H9 (cell line): ENCODE measurements at regions not wholly inside any gene's neighbourhood (a gene's known extent, or its start where the extent isn't known, plus 50 kb on each side); places are given as distances from the start of the nearest gene placed in this dataset.

Source experiments
- DNase-seq: peaks from one replicate; pipeline ENCODE4 v3.0.0-alpha.2; 2017
- H2AFZ ChIP-seq: one replicate; pipeline ENCODE4 v1.6.1; 2013; ENCODE audit warnings: mild to moderate bottlenecking, low read length, control low read depth, moderate library complexity
- H2AK5ac ChIP-seq: 2 replicates; pipeline ENCODE4 v1.6.1; 2013; ENCODE audit warnings: low read length, control low read depth, mixed read lengths; ENCODE audit not compliant: insufficient read length
- H2BK120ac ChIP-seq: one replicate; pipeline ENCODE4 v1.6.1; 2013; ENCODE audit warnings: low read depth, mild to moderate bottlenecking, low read length, control low read depth, inconsistent platforms; ENCODE audit not compliant: poor library complexity, severe bottlenecking
- H2BK12ac ChIP-seq: 2 replicates; pipeline ENCODE4 v1.6.1; 2013; ENCODE audit warnings: low read length, control low read depth, mixed read lengths, low read depth; ENCODE audit not compliant: insufficient read length
- H2BK15ac ChIP-seq: 2 replicates; pipeline ENCODE4 v1.6.1; 2013; ENCODE audit warnings: low read depth, low read length, control low read depth
- H2BK20ac ChIP-seq: one replicate; pipeline ENCODE4 v1.6.1; 2013; ENCODE audit warnings: low read depth, mild to moderate bottlenecking, low read length, control low read depth, inconsistent platforms; ENCODE audit not compliant: poor library complexity, severe bottlenecking
- H2BK5ac ChIP-seq: 2 replicates; pipeline ENCODE4 v1.6.1; 2013; ENCODE audit warnings: low read length, control low read depth, mixed read lengths; ENCODE audit not compliant: insufficient read length
- H3K14ac ChIP-seq: 2 replicates; pipeline ENCODE4 v1.6.1; 2013; ENCODE audit warnings: low read length, control low read depth; ENCODE audit not compliant: insufficient read depth
- H3K18ac ChIP-seq: 2 replicates; pipeline ENCODE4 v1.6.1; 2013; ENCODE audit warnings: low read depth, mild to moderate bottlenecking, mixed read lengths, low read length, control low read depth; ENCODE audit not compliant: insufficient read length
- H3K23ac ChIP-seq: 2 replicates; pipeline ENCODE4 v1.6.1; 2013; ENCODE audit warnings: low read length, control low read depth, mixed read lengths, low read depth; ENCODE audit not compliant: insufficient read length
- H3K23me2 ChIP-seq: 2 replicates; pipeline ENCODE4 v1.6.1; 2013; ENCODE audit warnings: low read depth, mild to moderate bottlenecking, mixed read lengths, low read length, control low read depth; ENCODE audit not compliant: insufficient read length, poor library complexity, severe bottlenecking
- H3K27ac ChIP-seq: 2 replicates; pipeline ENCODE4 v1.5.1; 2013; ENCODE audit warnings: low read length, control low read depth, mixed read lengths, low read depth; ENCODE audit not compliant: insufficient read length
- H3K27me3 ChIP-seq: 2 replicates; pipeline ENCODE4 v1.6.1; 2013; ENCODE audit warnings: low read length, control low read depth, inconsistent platforms; ENCODE audit not compliant: insufficient read depth
- H3K4ac ChIP-seq: 2 replicates; pipeline ENCODE4 v1.6.1; 2013; ENCODE audit warnings: low read depth, mild to moderate bottlenecking, control low read depth, inconsistent platforms, low read length, moderate library complexity
- H3K4me1 ChIP-seq: 2 replicates; pipeline ENCODE4 v1.6.1; 2013; ENCODE audit warnings: low read length, control low read depth, inconsistent platforms; ENCODE audit not compliant: insufficient read depth
- H3K4me2 ChIP-seq: 2 replicates; pipeline ENCODE4 v1.6.1; 2013; ENCODE audit warnings: low read length, control low read depth, mixed read lengths; ENCODE audit not compliant: insufficient read length, insufficient read depth
- H3K56ac ChIP-seq: 2 replicates; pipeline ENCODE4 v1.6.1; 2013; ENCODE audit warnings: low read depth, mild to moderate bottlenecking, mixed read lengths, low read length, control low read depth; ENCODE audit not compliant: insufficient read length
- H3K79me1 ChIP-seq: 2 replicates; pipeline ENCODE4 v1.6.1; 2013; ENCODE audit warnings: low read depth, mild to moderate bottlenecking, moderate library complexity, low read length, control low read depth, inconsistent platforms; ENCODE audit not compliant: insufficient read depth, poor library complexity, severe bottlenecking
- H3K79me2 ChIP-seq: 2 replicates; pipeline ENCODE4 v1.6.1; 2013; ENCODE audit warnings: low read length, control low read depth, inconsistent platforms; ENCODE audit not compliant: insufficient read depth
- H3K9ac ChIP-seq: 2 replicates; pipeline ENCODE4 v1.6.1; 2013; ENCODE audit warnings: low read length, control low read depth, mixed read lengths; ENCODE audit not compliant: insufficient read length; ENCODE audit errors: extremely low read depth
- H3K9me3 ChIP-seq: one replicate; pipeline ENCODE4 v1.6.1; 2013; ENCODE audit warnings: low read depth, low read length, inconsistent platforms; ENCODE audit not compliant: control insufficient read depth
- H3T11ph ChIP-seq: one replicate; pipeline ENCODE4 v1.6.1; 2013; ENCODE audit warnings: mild to moderate bottlenecking, low read length, control low read depth, inconsistent platforms
- H4K20me1 ChIP-seq: one replicate; pipeline ENCODE4 v1.6.1; 2013; ENCODE audit not compliant: control insufficient read depth, insufficient read length, insufficient read depth
- H4K5ac ChIP-seq: 2 replicates; pipeline ENCODE4 v1.6.1; 2013; ENCODE audit warnings: low read depth, mild to moderate bottlenecking, mixed read lengths, low read length, control low read depth; ENCODE audit not compliant: insufficient read length
- H4K8ac ChIP-seq: replicated peaks from 2 replicates; pipeline ENCODE4 v1.6.1; 2013; ENCODE audit warnings: low read length, control low read depth, mixed read lengths, low read depth; ENCODE audit not compliant: insufficient read length
- H4K91ac ChIP-seq: 2 replicates; pipeline ENCODE4 v1.6.1; 2013; ENCODE audit warnings: low read depth, mild to moderate bottlenecking, moderate library complexity, mixed read lengths, low read length, control low read depth; ENCODE audit not compliant: insufficient read length
- H3K27ac Mint-ChIP-seq, 3 experiments: 2 replicates in 2 of 3; 3 replicates in 1 of 3; pipeline ENCODE4 v1.8.0; 2020 to 2021; ENCODE audit warnings: mixed read lengths in 3 of 3, mild to moderate bottlenecking in 1 of 3, moderate library complexity in 1 of 3
- H3K27me3 Mint-ChIP-seq: 2 replicates; pipeline ENCODE4 v1.8.0; 2021; ENCODE audit warnings: low read depth, mild to moderate bottlenecking, moderate library complexity, mixed read lengths
- H3K36me3 Mint-ChIP-seq, 3 experiments: 2 replicates in 2 of 3; 3 replicates in 1 of 3; pipeline ENCODE4 v1.8.0; 2020 to 2021; ENCODE audit warnings: low read depth in 3 of 3, mixed read lengths in 3 of 3; ENCODE audit not compliant: insufficient read depth in 1 of 3
- H3K4me1 Mint-ChIP-seq, 2 experiments: 2 replicates each; pipeline ENCODE4 v1.8.0; 2020; ENCODE audit warnings: mixed read lengths in 2 of 2
- H3K4me3 Mint-ChIP-seq, 2 experiments: 2 replicates in 1 of 2; 3 replicates in 1 of 2; pipeline ENCODE4 v1.8.0; 2020 to 2021; ENCODE audit warnings: mild to moderate bottlenecking in 2 of 2, mixed read lengths in 2 of 2, moderate library complexity in 1 of 2
- H3K9me3 Mint-ChIP-seq, 2 experiments: 2 replicates in 1 of 2; 3 replicates in 1 of 2; pipeline ENCODE4 v1.8.0; 2020; ENCODE audit warnings: mild to moderate bottlenecking in 2 of 2, mixed read lengths in 2 of 2, moderate library complexity in 1 of 2
- CTCF ChIP-seq: fragments of 200-600 bp; sonication (generic); conservative IDR thresholded peaks from 3 replicates; pipeline ENCODE4 v1.8.0; 2021; ENCODE audit warnings: antibody characterized with exemption, mild to moderate bottlenecking
- WGBS: extraction: QIAGEN DNeasy Blood & Tissue Kit; methylation state at CpG from one replicate; pipeline ENCODE4 v1.1.7; 2013; ENCODE audit warnings: missing lambda C conversion rate, low lambda C conversion rate, mixed read lengths; ENCODE audit not compliant: insufficient read length; ENCODE audit errors: extremely low coverage; 5-methylcytosine and 5-hydroxymethylcytosine counted together

GRCh38 chr9:12403721-12404120 lies 289.5 kb upstream of the TYRP1 start:
- Mint-ChIP-seq H3K27me3 (no peaks in the 10 kb centered on the region; the same call in 1 of the 2 replicates), H3K4me3 (no peak overlapping the region), H3K36me3 (no peaks in the 10 kb centered on the region), H3K9me3 (no peaks in the 10 kb centered on the region), H3K27ac (no peak overlapping the region), H3K4me1 (0 out of 4 replicates have a peak, but pooled peaks cover 0 to 2% of the 10 kb centered on the region in 2 experiments)
- Histone ChIP-seq H2BK120ac (no peak overlapping the region), H3K79me1 (no peaks in the 10 kb centered on the region), H3K14ac (no peak overlapping the region), H3K4ac (no peak overlapping the region), H2BK5ac (no peak overlapping the region), H4K5ac (no peak overlapping the region), H3K27me3 (no peaks in the 10 kb centered on the region), H4K91ac (no peak overlapping the region), H3K4me1 (no peaks in the 10 kb centered on the region), H3K9me3 (no peaks in the 10 kb centered on the region), H3K9ac (no peak overlapping the region), H3K56ac (no peak overlapping the region), H2BK20ac (no peak overlapping the region), H2AFZ (no peak overlapping the region), H3K23ac (no peak overlapping the region), H4K20me1 (no peaks in the 10 kb centered on the region), H3K4me2 (no peak overlapping the region), H2AK5ac (no peak overlapping the region), H3K18ac (no peak overlapping the region), H3K27ac (no peak overlapping the region), H2BK15ac (no peak overlapping the region), H4K8ac (no peak overlapping the region), H3K79me2 (no peaks in the 10 kb centered on the region), H3T11ph (no peak overlapping the region), H2BK12ac (no peak overlapping the region), H3K23me2 (no peaks in the 10 kb centered on the region)
- WGBS: no CpG with 5 or more reads among the region's 2 CpGs
- TF ChIP-seq CTCF: no peak
- DNase-seq: no peak
